HepG2 (cell line): ENCODE measurements at regions not wholly inside any gene's neighbourhood (a gene's known extent, or its start where the extent isn't known, plus 50 kb on each side); places are given as distances from the start of the nearest gene placed in this dataset.

Experiments used
- KDM1A ChIP-seq: IDR thresholded peaks from 2 replicates; pipeline ENCODE4 v1.6.1; 2016; ENCODE audit warnings: missing compliant biosample characterization
- RXRA ChIP-seq: sonication (generic); formaldehyde crosslinking; IDR thresholded peaks from 2 replicates; pipeline ENCODE4 v1.5.1; 2020; ENCODE audit warnings: missing genetic modification reagents
- SATB2 ChIP-seq: sonication (generic); formaldehyde crosslinking; IDR thresholded peaks from 2 replicates; pipeline ENCODE4 v1.5.0; 2020; ENCODE audit warnings: missing genetic modification reagents
- ZNF143 ChIP-seq: sonication (generic); formaldehyde crosslinking; IDR thresholded peaks from 2 replicates; pipeline ENCODE4 v1.4.0; 2020; ENCODE audit warnings: missing genetic modification reagents
- ZNF614 ChIP-seq: IDR thresholded peaks from 2 replicates; pipeline ENCODE4 v1.6.1; 2018; ENCODE audit warnings: missing biosample characterization, missing genetic modification reagents, inconsistent platforms, borderline replicate concordance
- TF ChIP-seq, protein P1 (sequence below): sonication (generic); formaldehyde crosslinking; IDR thresholded peaks from one replicate; pipeline ENCODE4 v1.5.1; 2020; ENCODE audit warnings: mild to moderate bottlenecking, missing genetic modification reagents; ENCODE audit errors: not compliant biosample characterization
- TF ChIP-seq, protein P2 (sequence below): sonication (generic); formaldehyde crosslinking; IDR thresholded peaks from 2 replicates; pipeline ENCODE4 v1.5.0; 2020; ENCODE audit warnings: mild to moderate bottlenecking, missing genetic modification reagents
- TF ChIP-seq, protein P3 (sequence below): IDR thresholded peaks from 2 replicates; pipeline ENCODE4 v1.6.1; 2016
- TF ChIP-seq, protein P4 (sequence below): IDR thresholded peaks from 2 replicates; pipeline ENCODE4 v1.6.1; 2012; ENCODE audit warnings: low read length, improper control_type of control experiment

DNA sequence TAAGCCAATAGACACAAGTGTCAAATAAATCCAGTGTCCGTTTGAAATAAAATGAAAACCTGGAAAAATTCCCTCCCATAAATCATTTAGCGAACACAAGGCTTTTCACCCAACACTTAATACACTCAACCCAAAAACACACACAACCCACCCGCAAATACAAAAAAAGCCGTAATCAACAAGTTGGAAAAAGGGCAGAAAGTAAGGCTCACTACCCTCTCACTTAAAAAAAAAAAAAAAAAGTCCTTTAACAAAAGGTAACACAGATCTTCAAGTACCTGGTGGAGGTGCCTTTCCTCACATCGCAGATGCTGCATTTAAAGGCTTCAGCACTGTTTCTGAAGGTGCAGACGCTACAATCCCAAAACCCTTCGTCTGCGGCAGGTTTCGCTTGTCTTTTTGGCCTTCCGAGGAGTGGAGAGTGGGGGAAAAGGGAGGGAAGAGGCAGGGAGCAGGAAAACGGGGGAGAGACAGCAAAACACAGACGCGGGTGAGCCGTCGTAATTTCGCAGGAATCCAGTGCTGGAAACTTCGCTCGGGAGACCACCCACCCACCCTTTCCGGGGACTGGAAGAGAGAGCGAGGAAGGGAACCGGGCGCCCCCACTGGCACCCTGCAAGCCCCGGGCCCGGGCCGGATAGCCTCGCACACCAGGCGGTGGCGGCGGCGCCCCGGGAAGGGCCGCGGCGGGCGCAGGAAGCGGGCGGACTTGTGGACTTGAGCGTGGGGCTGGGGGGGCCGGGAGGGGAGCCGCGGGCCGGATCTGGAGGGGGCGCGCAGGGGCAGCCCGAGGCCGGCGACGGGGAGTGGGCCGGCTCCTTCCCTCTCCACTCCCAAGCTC, 401.8 kb downstream of the SHQ1 start, which contains the start of gene RYBP (continued):
- TF ChIP-seq ZNF614 (CRISPR knock-in tag) = no peak
- TF ChIP-seq, protein P1, sequence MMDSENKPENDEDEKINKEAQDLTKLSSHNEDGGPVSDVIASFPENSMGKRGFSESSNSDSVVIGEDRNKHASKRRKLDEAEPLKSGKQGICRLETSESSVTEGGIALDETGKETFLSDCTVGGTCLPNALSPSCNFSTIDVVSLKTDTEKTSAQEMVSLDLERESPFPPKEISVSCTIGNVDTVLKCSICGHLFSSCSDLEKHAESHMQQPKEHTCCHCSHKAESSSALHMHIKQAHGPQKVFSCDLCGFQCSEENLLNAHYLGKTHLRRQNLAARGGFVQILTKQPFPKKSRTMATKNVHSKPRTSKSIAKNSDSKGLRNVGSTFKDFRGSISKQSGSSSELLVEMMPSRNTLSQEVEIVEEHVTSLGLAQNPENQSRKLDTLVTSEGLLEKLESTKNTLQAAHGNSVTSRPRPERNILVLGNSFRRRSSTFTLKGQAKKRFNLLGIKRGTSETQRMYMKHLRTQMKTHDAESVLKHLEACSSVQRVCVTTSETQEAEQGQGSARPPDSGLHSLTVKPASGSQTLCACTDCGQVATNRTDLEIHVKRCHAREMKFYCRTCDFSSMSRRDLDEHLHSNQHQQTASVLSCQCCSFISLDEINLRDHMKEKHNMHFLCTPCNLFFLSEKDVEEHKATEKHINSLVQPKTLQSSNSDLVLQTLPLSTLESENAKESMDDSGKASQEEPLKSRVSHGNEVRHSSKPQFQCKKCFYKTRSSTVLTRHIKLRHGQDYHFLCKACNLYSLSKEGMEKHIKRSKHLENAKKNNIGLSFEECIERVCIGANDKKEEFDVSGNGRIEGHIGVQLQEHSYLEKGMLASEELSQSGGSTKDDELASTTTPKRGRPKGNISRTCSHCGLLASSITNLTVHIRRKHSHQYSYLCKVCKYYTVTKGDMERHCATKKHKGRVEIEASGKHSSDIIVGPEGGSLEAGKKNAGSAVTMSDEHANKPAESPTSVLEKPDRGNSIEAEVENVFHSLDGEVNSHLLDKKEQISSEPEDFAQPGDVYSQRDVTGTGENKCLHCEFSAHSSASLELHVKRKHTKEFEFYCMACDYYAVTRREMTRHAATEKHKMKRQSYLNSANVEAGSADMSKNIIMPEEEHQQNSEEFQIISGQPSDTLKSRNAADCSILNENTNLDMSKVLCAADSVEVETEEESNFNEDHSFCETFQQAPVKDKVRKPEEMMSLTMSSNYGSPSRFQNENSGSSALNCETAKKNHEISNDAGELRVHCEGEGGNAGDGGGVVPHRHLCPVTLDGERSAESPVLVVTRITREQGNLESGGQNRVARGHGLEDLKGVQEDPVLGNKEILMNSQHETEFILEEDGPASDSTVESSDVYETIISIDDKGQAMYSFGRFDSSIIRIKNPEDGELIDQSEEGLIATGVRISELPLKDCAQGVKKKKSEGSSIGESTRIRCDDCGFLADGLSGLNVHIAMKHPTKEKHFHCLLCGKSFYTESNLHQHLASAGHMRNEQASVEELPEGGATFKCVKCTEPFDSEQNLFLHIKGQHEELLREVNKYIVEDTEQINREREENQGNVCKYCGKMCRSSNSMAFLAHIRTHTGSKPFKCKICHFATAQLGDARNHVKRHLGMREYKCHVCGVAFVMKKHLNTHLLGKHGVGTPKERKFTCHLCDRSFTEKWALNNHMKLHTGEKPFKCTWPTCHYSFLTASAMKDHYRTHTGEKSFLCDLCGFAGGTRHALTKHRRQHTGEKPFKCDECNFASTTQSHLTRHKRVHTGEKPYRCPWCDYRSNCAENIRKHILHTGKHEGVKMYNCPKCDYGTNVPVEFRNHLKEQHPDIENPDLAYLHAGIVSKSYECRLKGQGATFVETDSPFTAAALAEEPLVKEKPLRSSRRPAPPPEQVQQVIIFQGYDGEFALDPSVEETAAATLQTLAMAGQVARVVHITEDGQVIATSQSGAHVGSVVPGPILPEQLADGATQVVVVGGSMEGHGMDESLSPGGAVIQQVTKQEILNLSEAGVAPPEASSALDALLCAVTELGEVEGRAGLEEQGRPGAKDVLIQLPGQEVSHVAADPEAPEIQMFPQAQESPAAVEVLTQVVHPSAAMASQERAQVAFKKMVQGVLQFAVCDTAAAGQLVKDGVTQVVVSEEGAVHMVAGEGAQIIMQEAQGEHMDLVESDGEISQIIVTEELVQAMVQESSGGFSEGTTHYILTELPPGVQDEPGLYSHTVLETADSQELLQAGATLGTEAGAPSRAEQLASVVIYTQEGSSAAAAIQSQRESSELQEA (CRISPR knock-in tag) = no peak
- TF ChIP-seq, protein P2, sequence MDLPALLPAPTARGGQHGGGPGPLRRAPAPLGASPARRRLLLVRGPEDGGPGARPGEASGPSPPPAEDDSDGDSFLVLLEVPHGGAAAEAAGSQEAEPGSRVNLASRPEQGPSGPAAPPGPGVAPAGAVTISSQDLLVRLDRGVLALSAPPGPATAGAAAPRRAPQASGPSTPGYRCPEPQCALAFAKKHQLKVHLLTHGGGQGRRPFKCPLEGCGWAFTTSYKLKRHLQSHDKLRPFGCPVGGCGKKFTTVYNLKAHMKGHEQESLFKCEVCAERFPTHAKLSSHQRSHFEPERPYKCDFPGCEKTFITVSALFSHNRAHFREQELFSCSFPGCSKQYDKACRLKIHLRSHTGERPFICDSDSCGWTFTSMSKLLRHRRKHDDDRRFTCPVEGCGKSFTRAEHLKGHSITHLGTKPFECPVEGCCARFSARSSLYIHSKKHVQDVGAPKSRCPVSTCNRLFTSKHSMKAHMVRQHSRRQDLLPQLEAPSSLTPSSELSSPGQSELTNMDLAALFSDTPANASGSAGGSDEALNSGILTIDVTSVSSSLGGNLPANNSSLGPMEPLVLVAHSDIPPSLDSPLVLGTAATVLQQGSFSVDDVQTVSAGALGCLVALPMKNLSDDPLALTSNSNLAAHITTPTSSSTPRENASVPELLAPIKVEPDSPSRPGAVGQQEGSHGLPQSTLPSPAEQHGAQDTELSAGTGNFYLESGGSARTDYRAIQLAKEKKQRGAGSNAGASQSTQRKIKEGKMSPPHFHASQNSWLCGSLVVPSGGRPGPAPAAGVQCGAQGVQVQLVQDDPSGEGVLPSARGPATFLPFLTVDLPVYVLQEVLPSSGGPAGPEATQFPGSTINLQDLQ (CRISPR knock-in tag) = no peak
- TF ChIP-seq KDM1A (CRISPR knock-in tag) = no peak
- TF ChIP-seq, protein P3, sequence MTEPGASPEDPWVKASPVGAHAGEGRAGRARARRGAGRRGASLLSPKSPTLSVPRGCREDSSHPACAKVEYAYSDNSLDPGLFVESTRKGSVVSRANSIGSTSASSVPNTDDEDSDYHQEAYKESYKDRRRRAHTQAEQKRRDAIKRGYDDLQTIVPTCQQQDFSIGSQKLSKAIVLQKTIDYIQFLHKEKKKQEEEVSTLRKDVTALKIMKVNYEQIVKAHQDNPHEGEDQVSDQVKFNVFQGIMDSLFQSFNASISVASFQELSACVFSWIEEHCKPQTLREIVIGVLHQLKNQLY (CRISPR knock-in tag) = no peak
- no peak for TF ChIP-seq SATB2 (CRISPR knock-in tag)
- no peak for TF ChIP-seq RXRA (CRISPR knock-in tag)
- TF ChIP-seq ZNF143 = no peak
- TF ChIP-seq, protein P4, sequence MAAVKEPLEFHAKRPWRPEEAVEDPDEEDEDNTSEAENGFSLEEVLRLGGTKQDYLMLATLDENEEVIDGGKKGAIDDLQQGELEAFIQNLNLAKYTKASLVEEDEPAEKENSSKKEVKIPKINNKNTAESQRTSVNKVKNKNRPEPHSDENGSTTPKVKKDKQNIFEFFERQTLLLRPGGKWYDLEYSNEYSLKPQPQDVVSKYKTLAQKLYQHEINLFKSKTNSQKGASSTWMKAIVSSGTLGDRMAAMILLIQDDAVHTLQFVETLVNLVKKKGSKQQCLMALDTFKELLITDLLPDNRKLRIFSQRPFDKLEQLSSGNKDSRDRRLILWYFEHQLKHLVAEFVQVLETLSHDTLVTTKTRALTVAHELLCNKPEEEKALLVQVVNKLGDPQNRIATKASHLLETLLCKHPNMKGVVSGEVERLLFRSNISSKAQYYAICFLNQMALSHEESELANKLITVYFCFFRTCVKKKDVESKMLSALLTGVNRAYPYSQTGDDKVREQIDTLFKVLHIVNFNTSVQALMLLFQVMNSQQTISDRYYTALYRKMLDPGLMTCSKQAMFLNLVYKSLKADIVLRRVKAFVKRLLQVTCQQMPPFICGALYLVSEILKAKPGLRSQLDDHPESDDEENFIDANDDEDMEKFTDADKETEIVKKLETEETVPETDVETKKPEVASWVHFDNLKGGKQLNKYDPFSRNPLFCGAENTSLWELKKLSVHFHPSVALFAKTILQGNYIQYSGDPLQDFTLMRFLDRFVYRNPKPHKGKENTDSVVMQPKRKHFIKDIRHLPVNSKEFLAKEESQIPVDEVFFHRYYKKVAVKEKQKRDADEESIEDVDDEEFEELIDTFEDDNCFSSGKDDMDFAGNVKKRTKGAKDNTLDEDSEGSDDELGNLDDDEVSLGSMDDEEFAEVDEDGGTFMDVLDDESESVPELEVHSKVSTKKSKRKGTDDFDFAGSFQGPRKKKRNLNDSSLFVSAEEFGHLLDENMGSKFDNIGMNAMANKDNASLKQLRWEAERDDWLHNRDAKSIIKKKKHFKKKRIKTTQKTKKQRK = no peak
